Hepatocyte (in vitro differentiated cells): ENCODE measurements at regions not wholly inside any gene's neighbourhood (a gene's known extent, or its start where the extent isn't known, plus 50 kb on each side); places are given as distances from the start of the nearest gene placed in this dataset.

Source experiments
- EZH2 ChIP-seq: fragments of 200-600 bp; sonication (generic); IDR thresholded peaks from 2 replicates; pipeline ENCODE4 v1.6.1; 2016; ENCODE audit warnings: antibody characterized with exemption, mild to moderate bottlenecking, borderline replicate concordance
- EZH2phosphoT487 ChIP-seq: fragments of 200-600 bp; sonication (generic); IDR thresholded peaks from one replicate; pipeline ENCODE4 v1.6.1; 2018; ENCODE audit warnings: antibody characterized with exemption, mild to moderate bottlenecking, low read depth, moderate library complexity; ENCODE audit not compliant: unreplicated experiment, severe bottlenecking
- TF ChIP-seq, protein P1 (sequence below): fragments of 200-600 bp; sonication (generic); IDR thresholded peaks from 2 replicates; pipeline ENCODE4 v1.5.1; 2016; ENCODE audit warnings: antibody characterized with exemption, mild to moderate bottlenecking; ENCODE audit not compliant: poor library complexity

DNA sequence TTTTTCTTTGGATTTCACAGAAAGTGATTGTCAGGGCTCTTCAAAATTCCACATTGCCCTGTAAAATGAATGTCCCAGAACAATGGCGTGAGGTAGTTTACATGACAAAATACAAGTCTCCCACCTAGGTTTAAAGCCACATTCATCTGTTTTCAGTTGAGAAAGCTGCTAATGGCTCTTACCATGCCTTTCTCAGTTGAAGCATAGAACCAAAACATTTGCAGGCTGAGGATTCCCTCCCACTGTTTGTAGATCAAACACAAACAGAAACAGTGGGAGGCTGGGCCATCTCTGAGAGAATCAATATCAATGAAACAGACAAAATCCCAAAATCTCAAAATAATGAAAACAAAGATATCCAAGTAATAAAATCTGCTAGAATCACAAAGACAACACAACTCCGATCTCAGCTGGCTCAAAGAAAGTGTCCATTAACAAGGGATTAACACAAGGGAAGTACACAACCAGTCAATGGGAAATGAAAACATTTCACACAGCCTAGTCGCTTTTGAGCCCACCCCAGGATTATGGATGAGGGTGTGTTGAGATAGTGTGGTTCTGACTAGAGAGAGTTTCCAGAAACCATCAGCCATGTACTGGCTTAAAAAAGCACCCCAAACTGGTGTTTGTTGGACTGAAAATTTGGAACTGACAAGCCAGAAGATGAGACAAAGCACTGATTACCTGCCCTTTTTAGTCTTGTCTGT is 54.5 kb upstream of the TMEM260 start:
- TF ChIP-seq, protein P1, sequence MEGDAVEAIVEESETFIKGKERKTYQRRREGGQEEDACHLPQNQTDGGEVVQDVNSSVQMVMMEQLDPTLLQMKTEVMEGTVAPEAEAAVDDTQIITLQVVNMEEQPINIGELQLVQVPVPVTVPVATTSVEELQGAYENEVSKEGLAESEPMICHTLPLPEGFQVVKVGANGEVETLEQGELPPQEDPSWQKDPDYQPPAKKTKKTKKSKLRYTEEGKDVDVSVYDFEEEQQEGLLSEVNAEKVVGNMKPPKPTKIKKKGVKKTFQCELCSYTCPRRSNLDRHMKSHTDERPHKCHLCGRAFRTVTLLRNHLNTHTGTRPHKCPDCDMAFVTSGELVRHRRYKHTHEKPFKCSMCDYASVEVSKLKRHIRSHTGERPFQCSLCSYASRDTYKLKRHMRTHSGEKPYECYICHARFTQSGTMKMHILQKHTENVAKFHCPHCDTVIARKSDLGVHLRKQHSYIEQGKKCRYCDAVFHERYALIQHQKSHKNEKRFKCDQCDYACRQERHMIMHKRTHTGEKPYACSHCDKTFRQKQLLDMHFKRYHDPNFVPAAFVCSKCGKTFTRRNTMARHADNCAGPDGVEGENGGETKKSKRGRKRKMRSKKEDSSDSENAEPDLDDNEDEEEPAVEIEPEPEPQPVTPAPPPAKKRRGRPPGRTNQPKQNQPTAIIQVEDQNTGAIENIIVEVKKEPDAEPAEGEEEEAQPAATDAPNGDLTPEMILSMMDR: no peak
- TF ChIP-seq EZH2 (no peak), EZH2phosphoT487 (no peak)
